NCI-H345 (cell line): ENCODE measurements at regions not wholly inside any gene's neighbourhood (a gene's known extent, or its start where the extent isn't known, plus 50 kb on each side); places are given as distances from the start of the nearest gene placed in this dataset.

Source experiments
- DNase-seq: peaks from one replicate; lab custom pipeline; 2025; lab: John Stamatoyannopoulos, UW

DNA sequence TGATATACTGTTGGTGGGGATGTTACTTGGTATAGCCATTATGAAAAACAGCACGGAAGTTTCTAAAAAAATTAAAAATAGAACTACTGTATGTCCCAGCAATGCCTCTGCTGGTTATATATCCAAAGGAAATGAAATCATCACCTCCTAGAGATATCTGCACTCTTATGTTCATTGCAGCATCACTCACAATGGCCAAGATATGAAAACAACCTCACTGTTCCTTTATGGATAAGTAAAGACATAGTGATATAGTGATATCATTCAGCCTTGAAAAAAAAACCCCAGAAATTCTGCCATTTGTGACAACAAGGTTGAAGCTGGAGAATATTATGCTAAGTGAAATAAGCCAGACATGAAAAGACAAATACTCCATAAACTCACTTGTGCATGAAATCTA, 543.8 kb upstream of the SLIT2 start:
- DNase-seq: no peak

DNA sequence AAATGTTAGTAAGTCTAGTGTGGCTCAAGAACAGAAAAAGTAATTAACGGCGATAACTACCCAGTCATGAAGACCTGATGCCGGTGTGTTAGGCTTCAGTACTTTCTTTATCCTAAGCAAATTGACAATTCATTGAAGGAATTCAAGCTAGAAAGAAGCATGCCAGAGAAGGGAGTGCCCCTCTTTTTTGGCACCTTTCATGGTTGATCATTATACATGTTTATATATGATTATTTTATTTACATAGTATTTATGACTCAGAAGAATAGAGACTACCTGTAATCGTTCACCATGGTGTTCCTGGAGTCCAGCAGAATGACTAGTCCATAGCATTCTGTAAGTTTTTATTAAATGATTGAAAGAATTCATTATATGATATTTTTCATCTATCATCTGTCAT, 548.3 kb upstream of the SLIT2 start:
- no peak for DNase-seq

DNA sequence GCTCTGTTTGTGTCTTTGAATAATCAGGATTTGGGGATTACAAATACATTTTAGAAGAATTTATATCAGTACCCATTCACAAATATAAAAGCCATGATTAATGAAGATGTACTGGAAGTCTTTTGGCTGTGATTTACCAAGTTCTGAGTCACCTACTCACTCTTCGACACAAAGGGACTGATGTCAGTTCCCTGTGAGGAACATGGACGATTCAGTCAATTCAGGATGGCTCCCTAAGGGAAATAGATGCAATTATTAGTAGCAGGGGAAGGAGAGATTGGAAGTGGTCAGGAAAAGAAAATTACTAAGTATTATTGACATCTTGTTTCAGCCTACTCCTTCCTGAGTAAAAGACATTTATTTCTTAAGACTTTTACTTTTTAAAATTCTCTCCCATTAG, 550.7 kb upstream of the SLIT2 start:
- no peak for DNase-seq

DNA sequence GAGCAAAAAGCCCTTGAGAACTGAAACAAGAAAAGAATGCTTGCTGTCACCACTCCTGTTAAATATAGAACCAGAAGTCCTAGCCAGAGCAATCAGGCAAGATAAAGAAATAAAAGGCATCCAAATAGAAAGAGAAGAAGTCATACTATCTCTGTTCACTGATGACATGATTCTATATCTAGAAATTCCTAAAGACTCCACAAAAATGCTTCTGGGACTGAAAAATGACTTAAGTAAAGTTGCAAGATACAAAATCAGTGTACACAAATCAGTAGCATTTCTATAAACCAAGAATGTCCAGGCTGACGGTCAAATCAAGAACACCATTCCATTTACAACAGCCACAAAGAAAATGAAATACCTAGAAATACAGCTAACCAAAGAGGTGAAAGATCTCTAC, 552.7 kb upstream of the SLIT2 start:
- no peak for DNase-seq

DNA sequence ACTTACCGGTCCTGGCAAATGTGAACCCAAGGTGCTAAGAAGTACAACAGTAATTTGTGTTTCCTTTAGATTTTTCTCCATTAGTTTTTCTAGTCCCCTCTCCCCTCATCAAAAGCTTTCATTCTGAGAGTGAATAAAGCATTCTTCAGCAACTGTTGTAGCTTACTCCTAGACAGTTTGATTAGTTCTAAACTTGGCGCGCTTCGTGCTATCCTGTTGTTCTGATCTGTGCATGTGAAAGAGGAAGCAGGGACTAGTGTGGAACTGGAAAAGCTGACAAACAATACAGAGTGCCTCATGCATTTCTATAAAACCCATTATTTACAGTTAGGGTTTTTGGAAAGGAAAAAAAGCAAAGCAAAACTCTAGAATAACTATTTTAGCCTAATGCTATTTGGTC, 556.9 kb upstream of the SLIT2 start:
- no peak for DNase-seq

DNA sequence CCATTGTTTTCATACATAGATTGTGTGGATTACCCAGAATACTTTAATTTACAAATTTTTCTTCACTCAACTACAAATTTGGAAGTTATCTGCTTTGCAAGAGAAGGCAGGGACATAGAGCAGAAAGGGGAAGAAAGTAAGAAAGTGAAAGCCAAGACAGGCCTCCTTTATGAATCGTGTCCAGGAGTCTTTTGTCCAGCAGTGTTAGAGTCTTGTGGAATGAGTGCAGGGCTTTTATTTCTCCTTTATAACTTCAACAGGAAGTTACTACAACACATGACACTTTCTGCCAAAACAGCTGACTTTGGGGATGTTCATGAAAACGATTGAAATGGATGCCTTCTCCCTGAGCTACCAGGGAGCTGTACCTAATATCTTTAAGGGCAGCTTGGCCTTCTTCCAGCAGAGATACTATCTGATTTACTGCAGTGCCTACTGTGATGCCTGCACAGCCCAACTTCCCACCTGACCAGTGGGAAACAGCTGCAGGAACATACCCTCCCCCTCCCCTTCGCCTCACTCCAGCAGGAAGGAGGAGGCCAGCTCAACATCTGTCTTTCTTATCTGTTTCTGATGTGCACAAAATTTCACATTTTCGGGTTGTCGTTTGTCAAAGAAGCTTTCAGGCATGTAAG, 557.7 kb upstream of the SLIT2 start:
- no peak for DNase-seq

DNA sequence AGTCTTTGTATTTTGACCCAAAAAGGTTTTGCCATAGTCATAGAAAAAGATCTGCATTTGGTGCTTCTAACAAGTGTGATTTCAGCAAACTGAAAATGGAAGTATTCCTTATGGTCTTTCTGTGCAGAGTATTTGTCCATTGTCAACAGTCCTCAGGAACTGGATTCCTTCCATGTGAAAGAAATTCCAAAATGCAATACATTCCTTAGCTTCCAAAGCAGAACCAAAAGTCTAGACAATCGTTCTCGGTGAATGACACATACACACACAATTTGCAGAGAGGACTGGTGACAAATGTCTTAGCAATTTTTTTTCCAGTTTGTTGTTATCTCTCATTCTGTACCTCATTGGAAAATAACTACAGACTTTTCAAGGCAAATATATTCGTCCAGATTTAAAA, 562.2 kb upstream of the SLIT2 start:
- DNase-seq: no peak

DNA sequence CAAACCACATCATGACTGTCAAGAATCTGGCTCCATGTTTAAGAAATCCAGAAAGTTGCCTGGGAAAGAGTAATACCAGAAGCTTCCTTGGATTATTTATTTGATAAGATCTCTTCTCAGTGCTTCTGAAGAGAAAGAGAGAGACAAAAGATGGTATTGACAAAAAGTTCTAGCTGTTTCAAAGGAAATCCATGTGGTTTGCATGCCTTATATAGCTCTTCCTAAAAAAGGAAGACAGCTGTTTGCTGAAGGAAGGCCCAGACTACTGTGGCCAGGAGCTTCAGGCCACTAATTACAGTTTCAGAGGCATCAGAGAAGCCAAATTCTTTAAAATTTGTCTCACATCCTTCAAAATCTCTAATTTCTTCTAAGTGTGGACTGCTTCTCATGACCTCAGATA, 565.2 kb upstream of the SLIT2 start:
- DNase-seq: no peak

DNA sequence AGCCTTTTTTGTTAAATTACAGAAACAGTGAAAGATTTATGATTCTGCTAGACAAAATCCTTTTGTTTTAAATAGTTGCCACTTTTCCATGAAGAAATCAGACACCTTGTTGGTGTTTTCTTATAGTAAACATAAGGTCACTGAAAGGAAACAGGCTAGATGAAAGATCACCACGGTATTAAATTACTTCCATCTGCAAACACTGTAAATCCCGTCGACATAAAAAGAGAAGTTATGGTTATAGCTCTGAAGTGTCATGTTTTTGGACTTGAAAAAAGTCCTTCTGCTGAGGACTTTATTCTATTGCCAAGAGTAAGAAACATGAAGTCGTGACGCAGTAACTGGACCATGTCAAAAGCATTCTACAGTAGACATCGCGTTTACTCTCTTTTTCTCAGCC, 567.6 kb upstream of the SLIT2 start:
- DNase-seq: no peak

DNA sequence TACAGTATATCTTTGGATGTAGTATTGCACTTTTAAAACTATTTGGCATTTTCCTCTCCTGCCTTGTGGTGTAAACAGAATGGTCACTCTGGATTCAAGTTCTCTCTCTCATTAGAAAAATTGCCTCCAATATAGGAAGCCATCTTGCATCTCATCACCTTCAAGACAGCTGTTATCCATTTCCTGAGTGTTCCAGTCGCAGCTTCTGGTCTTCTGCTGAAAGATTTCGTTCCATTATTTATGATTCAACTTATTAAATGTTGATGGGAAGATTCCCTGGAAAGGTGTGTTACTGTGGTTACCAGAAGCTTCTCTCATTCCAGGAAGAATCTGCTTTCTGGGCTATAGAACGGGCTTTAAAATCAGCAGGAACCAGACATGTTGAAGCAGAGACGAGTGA, 568.3 kb upstream of the SLIT2 start:
- DNase-seq: no peak

DNA sequence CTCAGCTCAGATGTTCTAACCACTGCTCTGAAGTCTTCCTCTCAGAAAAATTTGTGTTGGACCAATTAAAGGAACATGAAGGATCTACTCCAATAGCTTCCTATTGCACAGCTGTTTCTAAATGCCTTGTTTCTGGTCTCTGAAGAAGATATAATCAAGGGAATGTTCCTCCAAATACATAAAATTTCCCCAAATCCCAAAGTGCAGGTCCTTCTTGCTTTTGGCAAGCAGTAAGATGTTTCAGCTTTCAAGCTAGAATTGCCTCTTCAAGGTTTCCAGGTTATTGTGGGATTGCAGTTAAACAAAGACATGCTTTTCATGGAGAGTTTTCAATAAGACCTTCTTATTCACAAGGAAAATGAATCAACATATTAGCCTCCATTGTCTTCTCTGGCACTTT, 574.5 kb upstream of the SLIT2 start:
- DNase-seq: no peak

DNA sequence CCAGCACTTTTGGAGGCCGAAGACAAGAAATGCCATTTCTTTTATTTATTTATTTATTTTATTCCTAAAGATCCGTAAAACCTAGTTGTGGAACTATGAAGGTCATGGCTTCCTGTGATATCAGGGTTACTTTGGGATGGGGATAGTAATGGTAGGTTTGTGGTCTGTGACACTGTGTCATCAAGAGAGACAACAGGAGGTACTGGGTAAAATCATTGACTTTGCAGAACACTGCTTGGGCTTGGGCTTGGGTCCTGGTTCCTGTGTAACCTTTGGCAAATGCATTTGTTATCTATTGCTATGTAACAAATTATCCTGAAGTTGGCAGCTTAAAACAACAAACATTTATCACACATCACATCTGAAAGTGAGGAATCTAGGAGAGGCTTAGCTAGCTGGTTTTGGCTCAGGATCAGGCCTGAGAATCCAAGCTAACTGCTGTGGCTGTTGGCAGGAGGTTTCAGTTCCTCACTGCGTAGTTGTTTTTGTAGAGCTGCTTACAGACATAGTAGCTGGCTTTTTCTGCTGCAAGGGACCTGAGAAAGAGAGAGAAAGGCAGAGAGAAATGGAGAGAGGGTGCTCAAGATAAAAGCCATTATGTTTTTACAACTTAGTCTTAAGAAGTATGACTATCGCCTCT, 576.4 kb upstream of the SLIT2 start:
- no peak for DNase-seq

DNA sequence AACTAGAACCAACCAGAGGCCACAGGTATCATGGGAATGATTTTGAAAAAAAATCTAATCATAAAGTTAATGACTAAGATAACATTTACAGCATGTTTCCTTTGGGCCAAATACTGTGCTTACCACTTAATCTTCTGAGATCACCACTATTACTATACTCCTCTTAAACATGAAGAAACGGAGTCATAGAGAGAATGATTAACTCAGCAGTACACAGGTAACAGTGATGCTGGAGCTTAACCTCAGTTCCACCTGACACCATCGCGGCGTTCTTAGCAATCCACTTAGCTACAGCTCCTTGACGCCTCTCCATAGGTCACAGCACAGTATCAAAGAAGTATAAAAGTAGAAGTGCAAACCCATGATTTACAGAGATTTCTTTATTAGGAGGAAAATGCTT, 592.6 kb upstream of the SLIT2 start:
- DNase-seq: no peak

DNA sequence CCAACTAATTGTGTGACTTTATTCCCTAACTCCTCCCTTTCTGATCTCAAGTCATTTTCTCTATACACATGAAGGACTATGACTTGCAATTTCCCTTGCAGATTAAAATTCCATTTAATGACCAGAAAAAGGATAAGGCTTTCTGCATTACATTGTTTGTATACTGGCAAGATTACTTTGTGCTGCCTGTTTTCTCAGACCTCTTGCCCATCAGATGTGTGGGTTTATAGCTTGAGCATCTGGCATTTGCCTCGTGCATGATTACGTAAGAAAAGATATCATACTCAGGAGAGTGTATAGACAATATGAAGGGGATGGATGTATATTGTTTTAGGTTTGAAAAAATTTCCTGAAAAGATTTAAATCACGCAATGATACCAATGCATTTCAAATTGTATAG, 593.8 kb upstream of the SLIT2 start:
- DNase-seq: no peak

DNA sequence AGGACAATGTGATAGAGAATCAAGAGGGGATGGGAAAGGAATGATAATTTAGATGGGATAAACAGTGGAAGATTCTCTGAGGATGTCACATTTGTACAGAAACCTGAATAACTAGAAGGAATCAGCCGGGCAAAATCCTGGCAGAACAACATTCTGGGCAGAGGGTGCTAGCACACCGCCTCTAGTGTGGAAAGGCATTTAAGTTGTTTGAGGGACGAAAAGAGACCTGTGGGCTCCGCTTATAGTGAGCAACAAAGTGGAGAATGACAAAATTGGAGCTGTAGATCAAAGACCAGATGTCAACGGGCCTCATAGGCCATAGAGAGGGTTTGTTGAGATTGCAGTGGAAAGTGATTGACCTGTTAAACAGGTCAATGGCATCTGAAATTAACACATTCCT, 596.0 kb upstream of the SLIT2 start:
- DNase-seq: no peak

DNA sequence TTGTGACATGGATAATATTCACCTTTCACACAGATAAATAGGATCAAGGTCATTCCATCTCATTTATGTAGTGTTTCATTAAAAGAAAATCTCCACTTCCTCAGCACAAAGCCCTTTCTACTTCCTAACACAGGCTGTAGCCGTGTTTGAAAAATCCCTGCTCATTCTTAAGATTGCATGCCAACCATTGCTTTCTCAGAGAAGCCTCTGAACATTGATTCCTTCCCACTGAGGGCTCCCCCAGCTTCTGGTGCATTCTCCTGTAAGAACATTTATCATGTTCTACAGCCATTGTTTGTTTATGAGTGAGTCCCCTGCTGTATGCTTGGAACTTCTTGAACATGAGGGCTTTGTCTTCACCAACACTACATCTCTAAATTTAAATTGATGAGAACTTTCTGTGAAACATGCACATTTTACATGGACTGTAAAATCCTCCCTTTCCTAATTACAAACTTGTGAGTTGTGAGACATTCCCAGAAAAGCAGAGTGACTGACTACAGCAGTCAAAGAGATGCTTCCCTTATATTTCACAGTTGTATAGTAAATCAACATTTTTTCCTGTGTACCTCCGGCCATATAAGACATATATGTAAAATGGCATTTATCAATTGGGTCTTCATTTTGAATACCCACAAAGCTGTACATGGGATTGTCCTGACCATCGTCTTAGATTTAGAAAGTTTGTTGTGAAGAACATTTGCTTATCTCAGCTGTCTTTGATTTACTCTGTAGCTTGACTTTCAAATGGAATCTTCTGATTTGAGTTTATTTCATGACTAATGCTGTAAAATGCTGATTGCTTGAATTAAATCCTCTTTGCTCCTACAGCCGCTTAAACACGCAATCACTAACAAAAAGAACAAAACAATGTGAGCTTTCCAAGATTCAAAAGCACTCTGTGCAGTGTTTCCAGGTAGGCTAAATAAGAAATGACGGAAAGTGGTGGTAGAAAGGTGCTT, 600.5 kb upstream of the SLIT2 start:
- no peak for DNase-seq

DNA sequence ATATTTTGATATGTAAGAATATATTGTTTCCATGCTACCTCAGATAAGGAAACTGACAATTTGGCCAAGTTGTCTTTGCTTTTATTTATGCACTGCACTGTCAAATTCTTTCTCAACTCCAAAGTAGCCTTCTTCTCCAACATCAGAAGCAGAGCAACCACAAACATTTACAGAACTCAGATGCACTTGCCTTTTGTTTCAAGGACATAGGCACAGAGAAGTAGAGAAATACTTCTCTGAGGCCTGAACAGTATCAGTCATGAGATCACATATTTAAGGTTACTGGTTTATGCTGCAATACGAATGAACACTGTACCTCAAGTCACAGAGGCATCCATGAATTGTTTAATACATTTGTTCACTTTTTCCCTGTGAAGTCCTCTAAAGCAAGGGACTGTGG, 606.1 kb upstream of the SLIT2 start:
- DNase-seq: no peak

DNA sequence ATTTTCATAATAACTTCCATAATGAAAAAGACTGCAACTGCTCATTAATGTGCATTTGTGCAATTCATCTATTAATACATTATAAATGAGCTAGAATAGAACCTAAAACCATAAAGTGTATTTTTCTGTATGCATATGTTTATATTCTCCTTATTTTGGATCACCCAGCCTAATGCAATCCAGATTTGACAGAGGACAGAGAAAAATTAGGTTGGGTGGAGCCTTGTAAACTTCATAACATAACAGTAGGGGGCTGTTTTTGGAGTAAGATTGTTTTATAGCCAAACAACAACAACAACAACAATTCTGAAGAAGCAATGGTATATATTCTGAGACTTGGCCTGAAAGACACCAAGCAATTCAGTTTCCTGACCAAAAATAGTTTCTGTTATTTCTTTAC, 615.3 kb upstream of the SLIT2 start:
- no peak for DNase-seq

DNA sequence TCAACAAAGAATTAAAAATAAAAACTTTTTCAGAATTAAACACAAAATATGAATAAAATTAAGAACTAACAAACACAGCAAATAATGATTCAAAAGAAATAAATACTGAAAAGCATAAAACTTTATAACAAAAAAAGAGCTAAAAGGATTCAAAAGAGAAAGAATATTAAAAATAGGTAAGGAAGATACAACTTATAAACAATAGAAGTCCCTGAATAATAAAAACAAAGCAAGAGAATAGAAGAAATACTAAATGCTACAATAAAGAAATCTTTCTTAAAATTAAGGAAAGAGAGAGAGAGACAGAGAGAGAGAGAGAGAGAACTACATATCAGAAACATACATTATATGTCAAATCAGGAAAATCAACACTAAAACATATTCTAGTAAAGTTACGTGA, 619.9 kb upstream of the SLIT2 start:
- DNase-seq: no peak

DNA sequence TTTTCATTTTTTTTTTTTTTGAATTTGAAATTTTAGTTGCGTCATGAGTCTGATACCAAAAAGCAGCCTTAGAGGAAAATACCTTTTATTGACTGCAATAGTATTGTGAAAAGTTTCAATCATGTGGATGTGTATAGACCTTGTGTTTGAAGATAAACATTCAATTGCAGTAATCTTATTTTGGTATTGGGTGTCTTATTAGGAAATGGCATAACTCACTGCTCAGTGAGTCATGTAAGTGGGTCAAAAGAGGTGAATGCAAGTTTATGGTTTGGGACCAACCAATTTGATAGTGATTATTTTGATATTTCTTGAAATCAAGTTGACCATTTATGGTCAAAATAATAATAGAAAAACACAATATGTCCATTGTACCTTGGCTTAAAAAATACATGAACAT, 627.8 kb upstream of the SLIT2 start:
- DNase-seq: no peak

DNA sequence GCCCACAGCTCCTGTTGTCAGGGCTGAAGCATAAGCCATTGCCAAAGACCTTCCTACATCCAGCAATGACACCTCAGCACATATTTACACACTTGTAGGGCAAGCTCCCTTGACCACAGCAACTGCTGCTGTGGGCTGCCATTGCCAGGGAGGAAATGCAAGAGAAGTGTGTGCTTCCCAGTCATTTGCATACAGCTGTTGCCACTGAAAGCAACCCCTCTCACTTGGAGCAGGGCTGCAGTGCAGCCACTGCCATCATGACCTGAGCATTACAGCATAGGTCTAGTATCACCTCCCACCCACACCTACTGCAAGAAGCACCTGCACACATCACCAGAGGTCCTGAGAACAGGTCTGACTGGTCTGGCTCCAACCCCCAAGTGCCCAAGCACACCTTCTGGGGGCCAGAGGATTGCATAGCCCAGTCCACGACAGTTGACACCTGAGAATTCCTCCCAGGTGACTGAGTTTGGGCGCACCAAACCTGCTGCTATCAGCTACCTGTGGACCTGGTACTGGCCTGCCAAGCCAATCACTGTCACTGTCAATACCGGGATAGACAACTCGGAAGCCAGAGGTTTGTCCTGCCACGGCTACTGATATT, 636.5 kb upstream of the SLIT2 start:
- no peak for DNase-seq

DNA sequence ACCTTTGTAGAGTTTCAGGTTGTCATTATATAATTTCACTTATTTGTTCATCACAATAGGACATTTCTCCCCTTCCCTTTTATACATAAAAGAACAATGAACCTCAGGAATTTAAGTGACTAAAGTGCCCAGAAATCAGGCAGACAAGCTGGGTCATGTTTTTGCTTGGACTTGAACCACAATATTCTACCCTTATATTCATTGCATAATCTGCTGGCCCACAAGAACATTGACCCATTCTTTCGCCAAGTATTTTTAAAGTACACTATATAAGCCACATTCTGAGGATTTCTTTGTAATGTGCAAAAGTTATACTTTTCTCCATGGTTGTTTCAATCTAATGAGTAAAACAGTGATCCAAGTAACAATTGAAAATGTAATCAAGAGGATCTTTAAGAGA, 637.5 kb upstream of the SLIT2 start:
- no peak for DNase-seq

DNA sequence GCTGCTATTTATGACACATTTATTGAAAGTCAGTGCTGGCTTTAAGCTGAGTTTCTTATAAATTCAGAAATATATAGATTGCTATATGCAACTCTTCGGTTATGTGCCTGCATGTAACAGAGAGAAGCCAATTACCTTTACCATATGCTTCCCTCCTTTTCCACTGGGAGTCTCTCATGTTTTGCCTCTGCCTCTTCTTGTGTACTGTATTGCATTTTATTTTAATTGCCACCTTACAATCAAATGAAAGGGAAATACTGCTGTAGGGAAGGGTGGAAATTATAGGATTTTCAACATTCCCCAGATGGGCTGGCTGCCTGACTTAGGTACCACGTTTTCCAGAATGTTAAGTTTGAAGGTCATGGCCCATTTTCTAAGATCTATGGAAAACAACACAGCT, 655.4 kb upstream of the SLIT2 start:
- no peak for DNase-seq
